ENCODE measurements at regions not wholly inside any gene's neighbourhood (a gene's known extent, or its start where the extent isn't known, plus 50 kb on each side); places are given as distances from the start of the nearest gene placed in this dataset.
"Not testable (repeated sequence)": the region's sequence is repeated elsewhere in the genome, so short reads cannot be mapped to it uniquely, and the experiment has no call there.

GRCh38 chr5:101532430-101532829, 629.3 kb upstream of the ST8SIA4 start:
- no peak for DNase-seq (ENCODE audit: low read depth in 1 of 2, low spot score in 1 of 2)
- Histone ChIP-seq H3K27ac (replicated peaks) (no peak overlapping the region), H3K4me3 (replicated peaks; ENCODE audit: insufficient read depth, low read length) (no peak overlapping the region), H3K27me3 (ENCODE audit: insufficient read depth, poor library complexity, severe bottlenecking) (no peaks in the 10 kb centered on the region)
- TF ChIP-seq SPI1 (IDR thresholded peaks at IDR 0.05; ENCODE audit: borderline replicate concordance, low read depth) (no peak), GABPA (IDR thresholded peaks at IDR 0.05; ENCODE audit: low read depth) (no peak), POLR2AphosphoS5 (IDR thresholded peaks at IDR 0.05; ENCODE audit: low read depth) (no peak)
- TF ChIP-seq, protein P1, sequence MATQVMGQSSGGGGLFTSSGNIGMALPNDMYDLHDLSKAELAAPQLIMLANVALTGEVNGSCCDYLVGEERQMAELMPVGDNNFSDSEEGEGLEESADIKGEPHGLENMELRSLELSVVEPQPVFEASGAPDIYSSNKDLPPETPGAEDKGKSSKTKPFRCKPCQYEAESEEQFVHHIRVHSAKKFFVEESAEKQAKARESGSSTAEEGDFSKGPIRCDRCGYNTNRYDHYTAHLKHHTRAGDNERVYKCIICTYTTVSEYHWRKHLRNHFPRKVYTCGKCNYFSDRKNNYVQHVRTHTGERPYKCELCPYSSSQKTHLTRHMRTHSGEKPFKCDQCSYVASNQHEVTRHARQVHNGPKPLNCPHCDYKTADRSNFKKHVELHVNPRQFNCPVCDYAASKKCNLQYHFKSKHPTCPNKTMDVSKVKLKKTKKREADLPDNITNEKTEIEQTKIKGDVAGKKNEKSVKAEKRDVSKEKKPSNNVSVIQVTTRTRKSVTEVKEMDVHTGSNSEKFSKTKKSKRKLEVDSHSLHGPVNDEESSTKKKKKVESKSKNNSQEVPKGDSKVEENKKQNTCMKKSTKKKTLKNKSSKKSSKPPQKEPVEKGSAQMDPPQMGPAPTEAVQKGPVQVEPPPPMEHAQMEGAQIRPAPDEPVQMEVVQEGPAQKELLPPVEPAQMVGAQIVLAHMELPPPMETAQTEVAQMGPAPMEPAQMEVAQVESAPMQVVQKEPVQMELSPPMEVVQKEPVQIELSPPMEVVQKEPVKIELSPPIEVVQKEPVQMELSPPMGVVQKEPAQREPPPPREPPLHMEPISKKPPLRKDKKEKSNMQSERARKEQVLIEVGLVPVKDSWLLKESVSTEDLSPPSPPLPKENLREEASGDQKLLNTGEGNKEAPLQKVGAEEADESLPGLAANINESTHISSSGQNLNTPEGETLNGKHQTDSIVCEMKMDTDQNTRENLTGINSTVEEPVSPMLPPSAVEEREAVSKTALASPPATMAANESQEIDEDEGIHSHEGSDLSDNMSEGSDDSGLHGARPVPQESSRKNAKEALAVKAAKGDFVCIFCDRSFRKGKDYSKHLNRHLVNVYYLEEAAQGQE (IDR thresholded peaks at IDR 0.05; ENCODE audit: insufficient replicate concordance, low read depth): no peak
- TF ChIP-seq, protein P2, sequence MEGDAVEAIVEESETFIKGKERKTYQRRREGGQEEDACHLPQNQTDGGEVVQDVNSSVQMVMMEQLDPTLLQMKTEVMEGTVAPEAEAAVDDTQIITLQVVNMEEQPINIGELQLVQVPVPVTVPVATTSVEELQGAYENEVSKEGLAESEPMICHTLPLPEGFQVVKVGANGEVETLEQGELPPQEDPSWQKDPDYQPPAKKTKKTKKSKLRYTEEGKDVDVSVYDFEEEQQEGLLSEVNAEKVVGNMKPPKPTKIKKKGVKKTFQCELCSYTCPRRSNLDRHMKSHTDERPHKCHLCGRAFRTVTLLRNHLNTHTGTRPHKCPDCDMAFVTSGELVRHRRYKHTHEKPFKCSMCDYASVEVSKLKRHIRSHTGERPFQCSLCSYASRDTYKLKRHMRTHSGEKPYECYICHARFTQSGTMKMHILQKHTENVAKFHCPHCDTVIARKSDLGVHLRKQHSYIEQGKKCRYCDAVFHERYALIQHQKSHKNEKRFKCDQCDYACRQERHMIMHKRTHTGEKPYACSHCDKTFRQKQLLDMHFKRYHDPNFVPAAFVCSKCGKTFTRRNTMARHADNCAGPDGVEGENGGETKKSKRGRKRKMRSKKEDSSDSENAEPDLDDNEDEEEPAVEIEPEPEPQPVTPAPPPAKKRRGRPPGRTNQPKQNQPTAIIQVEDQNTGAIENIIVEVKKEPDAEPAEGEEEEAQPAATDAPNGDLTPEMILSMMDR (IDR thresholded peaks at IDR 0.05; ENCODE audit: insufficient read depth, low read length): no peak

DNA sequence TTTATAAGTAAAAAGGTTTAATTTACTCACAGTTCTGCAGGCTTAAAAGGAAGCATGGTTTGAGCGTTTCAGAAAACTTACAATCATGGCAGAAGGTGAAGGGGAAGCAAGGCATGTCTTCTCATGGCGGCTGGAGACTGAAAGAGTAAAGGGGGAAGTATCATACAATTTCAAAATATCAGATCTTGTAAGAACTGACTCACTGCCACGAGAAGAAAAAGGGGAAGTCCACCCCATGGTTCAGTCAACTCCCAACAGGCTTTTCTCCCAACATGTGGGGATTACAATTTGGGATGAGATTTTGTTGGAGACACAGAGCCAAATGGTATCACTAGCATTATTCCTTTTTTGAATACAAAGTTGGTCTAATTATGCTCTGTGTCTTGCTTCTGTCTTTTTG, 627.9 kb upstream of the ST8SIA4 start:
- peak; percentile 49 to 65 for DNase-seq (ENCODE audit: low read depth in 1 of 2, low spot score in 1 of 2)
- Histone ChIP-seq H3K27ac (replicated peaks) (peak overlapping the region; percentile 70), H3K27me3 (ENCODE audit: insufficient read depth, poor library complexity, severe bottlenecking) (no peaks in the 10 kb centered on the region), H3K4me3 (replicated peaks; ENCODE audit: insufficient read depth, low read length) (no peak overlapping the region)
- TF ChIP-seq GABPA (IDR thresholded peaks at IDR 0.05; ENCODE audit: low read depth): no peak
- TF ChIP-seq, protein P2 (IDR thresholded peaks at IDR 0.05; ENCODE audit: insufficient read depth, low read length): no peak
- peak; percentile 95 for TF ChIP-seq SPI1 (IDR thresholded peaks at IDR 0.05; ENCODE audit: borderline replicate concordance, low read depth)
- TF ChIP-seq POLR2AphosphoS5 (IDR thresholded peaks at IDR 0.05; ENCODE audit: low read depth): no peak

GRCh38 chr5:101529094-101529493, 626.0 kb upstream of the ST8SIA4 start:
- H3K27ac ChIP-seq (replicated peaks); DNase-seq (ENCODE audit: low read depth in 1 of 2, low spot score in 1 of 2); H3K4me3 ChIP-seq (replicated peaks; ENCODE audit: insufficient read depth, low read length); H3K27me3 ChIP-seq (ENCODE audit: insufficient read depth, poor library complexity, severe bottlenecking): not testable (repeated sequence)

- no peaks in the 10 kb centered on the region for H3K27me3 ChIP-seq (ENCODE audit: insufficient read depth, poor library complexity, severe bottlenecking)
- no peak for DNase-seq (ENCODE audit: low read depth in 1 of 2, low spot score in 1 of 2)
- H3K27ac ChIP-seq (replicated peaks): no peak overlapping the region
- no peak for TF ChIP-seq SPI1 (IDR thresholded peaks at IDR 0.05; ENCODE audit: borderline replicate concordance, low read depth)
- TF ChIP-seq, protein P1 (IDR thresholded peaks at IDR 0.05; ENCODE audit: insufficient replicate concordance, low read depth): no peak
- no peak for TF ChIP-seq GABPA (IDR thresholded peaks at IDR 0.05; ENCODE audit: low read depth)
- TF ChIP-seq, protein P2 (IDR thresholded peaks at IDR 0.05; ENCODE audit: insufficient read depth, low read length): no peak
- no peak for TF ChIP-seq POLR2AphosphoS5 (IDR thresholded peaks at IDR 0.05; ENCODE audit: low read depth)
- no peak overlapping the region for H3K4me3 ChIP-seq (replicated peaks; ENCODE audit: insufficient read depth, low read length)
Observed at GRCh38 chr5:101520417-101520816, 617.3 kb upstream of the ST8SIA4 start.
